ENCODE measurements at regions not wholly inside any gene's neighbourhood (a gene's known extent, or its start where the extent isn't known, plus 50 kb on each side); places are given as distances from the start of the nearest gene placed in this dataset.
A peak's percentile ranks its signal among the peaks of the same experiment; 100 is the strongest.

GRCh38 chr4:155564086-155564485 is 102.6 kb upstream of the GUCY1A1 start:
- Histone ChIP-seq H3K9ac (ENCODE audit: low read depth, low read length) (no peak overlapping the region), H3K4me2 (ENCODE audit: insufficient read depth, low read length) (no peak overlapping the region), H3K36me3 (ENCODE audit: insufficient read depth, low read length) (no peaks in the 10 kb centered on the region), H4K20me1 (ENCODE audit: insufficient read depth, low read length) (no peaks in the 10 kb centered on the region), H3K79me2 (ENCODE audit: insufficient read depth, low read length) (no peaks in the 10 kb centered on the region), H3K27ac (ENCODE audit: low read length) (no peak overlapping the region), H3K4me3 (ENCODE audit: low read depth in 1 of 2, low read length in 2 of 2) (no peak overlapping the region), H3K27me3 (ENCODE audit: insufficient read depth, low read length, poor library complexity) (no peaks in the 10 kb centered on the region), H2AFZ (ENCODE audit: low read depth, low read length) (no peak overlapping the region), H3K4me1 (ENCODE audit: insufficient read depth, low read length) (no peaks in the 10 kb centered on the region), H3K9me3 (ENCODE audit: insufficient read depth, low read length, severe bottlenecking) (no peaks in the 10 kb centered on the region)
- TF ChIP-seq EZH2 (IDR thresholded peaks at IDR 0.05; ENCODE audit: borderline replicate concordance, low read depth, low read length, severe bottlenecking) (no peak), CTCF (IDR thresholded peaks at IDR 0.05; ENCODE audit: borderline replicate concordance, extremely low read depth, low read length, poor library complexity, severe bottlenecking) (no peak)
- ATAC-seq (ENCODE audit: insufficient read depth, low read depth) (no peak), DNase-seq (no peak)

GRCh38 chr4:155559915-155560314 is 106.7 kb upstream of the GUCY1A1 start:
- Histone ChIP-seq H3K9ac (ENCODE audit: low read depth, low read length) (no peak overlapping the region), H4K20me1 (ENCODE audit: insufficient read depth, low read length) (no peaks in the 10 kb centered on the region), H3K79me2 (ENCODE audit: insufficient read depth, low read length) (no peaks in the 10 kb centered on the region), H3K4me2 (ENCODE audit: insufficient read depth, low read length) (no peak overlapping the region), H2AFZ (ENCODE audit: low read depth, low read length) (no peak overlapping the region), H3K4me1 (ENCODE audit: insufficient read depth, low read length) (no peaks in the 10 kb centered on the region), H3K27me3 (ENCODE audit: insufficient read depth, low read length, poor library complexity) (no peaks in the 10 kb centered on the region), H3K9me3 (ENCODE audit: insufficient read depth, low read length, severe bottlenecking) (no peaks in the 10 kb centered on the region), H3K27ac (ENCODE audit: low read length) (no peak overlapping the region), H3K36me3 (ENCODE audit: insufficient read depth, low read length) (no peaks in the 10 kb centered on the region), H3K4me3 (ENCODE audit: low read depth in 1 of 2, low read length in 2 of 2) (no peak overlapping the region)
- TF ChIP-seq CTCF (IDR thresholded peaks at IDR 0.05; ENCODE audit: borderline replicate concordance, extremely low read depth, low read length, poor library complexity, severe bottlenecking) (no peak), EZH2 (IDR thresholded peaks at IDR 0.05; ENCODE audit: borderline replicate concordance, low read depth, low read length, severe bottlenecking) (no peak)
- DNase-seq (no peak), ATAC-seq (ENCODE audit: insufficient read depth, low read depth) (no peak)

GRCh38 chr4:155552180-155552579 is 114.5 kb upstream of the GUCY1A1 start:
- Histone ChIP-seq H3K36me3 (ENCODE audit: insufficient read depth, low read length) (no peaks in the 10 kb centered on the region), H3K9ac (ENCODE audit: low read depth, low read length) (no peak overlapping the region), H3K79me2 (ENCODE audit: insufficient read depth, low read length) (no peaks in the 10 kb centered on the region), H3K4me2 (ENCODE audit: insufficient read depth, low read length) (no peak overlapping the region), H3K27ac (ENCODE audit: low read length) (no peak overlapping the region), H3K4me1 (ENCODE audit: insufficient read depth, low read length) (peaks cover 9% of the 10 kb centered on the region; the same call in 1 of the 2 replicates), H3K9me3 (ENCODE audit: insufficient read depth, low read length, severe bottlenecking) (no peaks in the 10 kb centered on the region), H4K20me1 (ENCODE audit: insufficient read depth, low read length) (no peaks in the 10 kb centered on the region), H2AFZ (ENCODE audit: low read depth, low read length) (no peak overlapping the region), H3K27me3 (ENCODE audit: insufficient read depth, low read length, poor library complexity) (no peaks in the 10 kb centered on the region), H3K4me3 (ENCODE audit: low read depth in 1 of 2, low read length in 2 of 2) (no peak overlapping the region)
- TF ChIP-seq CTCF (IDR thresholded peaks at IDR 0.05; ENCODE audit: borderline replicate concordance, extremely low read depth, low read length, poor library complexity, severe bottlenecking): no peak
- DNase-seq (peak; percentile 20), ATAC-seq (ENCODE audit: insufficient read depth, low read depth) (peak; percentile 63)

- no peaks in the 10 kb centered on the region for H3K36me3 ChIP-seq (ENCODE audit: insufficient read depth, low read length)
- ATAC-seq (ENCODE audit: insufficient read depth, low read depth): no peak
- H3K9me3 ChIP-seq (ENCODE audit: insufficient read depth, low read length, severe bottlenecking): no peaks in the 10 kb centered on the region
- H3K27me3 ChIP-seq (ENCODE audit: insufficient read depth, low read length, poor library complexity): no peaks in the 10 kb centered on the region
- H4K20me1 ChIP-seq (ENCODE audit: insufficient read depth, low read length): no peaks in the 10 kb centered on the region
- no peak overlapping the region for H3K9ac ChIP-seq (ENCODE audit: low read depth, low read length)
- peaks cover 9% of the 10 kb centered on the region; the same call in 1 of the 2 replicates for H3K4me1 ChIP-seq (ENCODE audit: insufficient read depth, low read length)
- H3K79me2 ChIP-seq (ENCODE audit: insufficient read depth, low read length): no peaks in the 10 kb centered on the region
- no peak overlapping the region for H3K4me3 ChIP-seq (ENCODE audit: low read depth in 1 of 2, low read length in 2 of 2)
- no peak for TF ChIP-seq EZH2 (IDR thresholded peaks at IDR 0.05; ENCODE audit: borderline replicate concordance, low read depth, low read length, severe bottlenecking)
- TF ChIP-seq CTCF (IDR thresholded peaks at IDR 0.05; ENCODE audit: borderline replicate concordance, extremely low read depth, low read length, poor library complexity, severe bottlenecking): no peak
- H3K4me2 ChIP-seq (ENCODE audit: insufficient read depth, low read length): no peak overlapping the region
- H3K27ac ChIP-seq (ENCODE audit: low read length): no peak overlapping the region
- 0 out of 2 replicates have a peak overlapping the region, but pooled peaks have one; percentile 21 for H2AFZ ChIP-seq (ENCODE audit: low read depth, low read length)
- no peak for DNase-seq
These were observed 118.5 kb upstream of the GUCY1A1 start for GRCh38 chr4:155548173-155548572.
